HEK293 (cell line): ENCODE measurements at regions not wholly inside any gene's neighbourhood (a gene's known extent, or its start where the extent isn't known, plus 50 kb on each side); places are given as distances from the start of the nearest gene placed in this dataset.

Source experiments
- CTCF ChIA-PET: fragments of 350-600 bp; formaldehyde crosslinking; extraction: SDS; loops from one replicate; lab custom pipeline; 2021; ENCODE audit warnings: antibody characterized with exemption; lab: Yijun Ruan, JAX
- POLR2A ChIA-PET: fragments of 300-600 bp; formaldehyde crosslinking; extraction: SDS; loops from one replicate; lab custom pipeline; 2020; ENCODE audit warnings: antibody characterized with exemption, inconsistent platforms; lab: Yijun Ruan, JAX
- H3K27ac ChIP-seq: fragments of 200-500 bp; sonication (Bioruptor generic); 2 replicates; pipeline ENCODE4 v1.5.1; 2014; ENCODE audit warnings: low read depth, low read length, control low read depth, inconsistent platforms; ENCODE audit errors: extremely low read depth
- H3K36me3 ChIP-seq, 2 experiments: fragments of 200-500 bp in 1 of 2; sonication (Bioruptor generic) in 1 of 2; 1 replicate in 1 of 2; 2 replicates in 1 of 2; pipeline ENCODE4 v1.5.1; 2014 to 2017; ENCODE audit warnings: inconsistent platforms in 2 of 2, low read length in 2 of 2; ENCODE audit not compliant: control insufficient read depth in 2 of 2, insufficient read depth in 1 of 2
- H3K4me1 ChIP-seq: fragments of 200-500 bp; sonication (Bioruptor generic); 2 replicates; pipeline ENCODE4 v1.5.1; 2014; ENCODE audit warnings: mild to moderate bottlenecking, low read length, inconsistent platforms; ENCODE audit not compliant: control insufficient read depth, insufficient read depth
- H3K4me3 ChIP-seq: 2 replicates; pipeline ENCODE4 v1.5.1; 2011; ENCODE audit warnings: low read depth, mild to moderate bottlenecking, control low read depth, low read length, moderate library complexity
- H3K9me3 ChIP-seq: fragments of 200-500 bp; sonication (Bioruptor generic); 2 replicates; pipeline ENCODE4 v1.5.1; 2014; ENCODE audit warnings: low read depth, low read length, inconsistent platforms; ENCODE audit not compliant: control insufficient read depth, insufficient read depth
- KLF1 ChIP-seq: fragments of 450-650 bp; formaldehyde crosslinking; IDR thresholded peaks from 2 replicates; pipeline ENCODE4 v1.5.1; 2016; ENCODE audit warnings: missing biosample characterization, missing genetic modification characterization
- PATZ1 ChIP-seq: fragments of 450-650 bp; formaldehyde crosslinking; IDR thresholded peaks from 2 replicates; pipeline ENCODE4 v1.5.1; 2016; ENCODE audit warnings: missing biosample characterization, missing genetic modification characterization
- RBAK ChIP-seq: fragments of 450-650 bp; formaldehyde crosslinking; IDR thresholded peaks from 2 replicates; pipeline ENCODE4 v1.5.1; 2016; ENCODE audit warnings: missing biosample characterization, missing genetic modification characterization
- ZBTB10 ChIP-seq: fragments of 450-650 bp; formaldehyde crosslinking; IDR thresholded peaks from 2 replicates; pipeline ENCODE4 v1.5.1; 2016; ENCODE audit warnings: missing biosample characterization, missing genetic modification characterization
- ZBTB48 ChIP-seq: fragments of 450-650 bp; formaldehyde crosslinking; IDR thresholded peaks from 2 replicates; pipeline ENCODE4 v1.5.1; 2016; ENCODE audit warnings: missing biosample characterization, missing genetic modification characterization
- ZBTB7A ChIP-seq: fragments of 450-650 bp; formaldehyde crosslinking; IDR thresholded peaks from 2 replicates; pipeline ENCODE4 v1.5.1; 2016; ENCODE audit warnings: low read depth, missing biosample characterization, missing genetic modification characterization
- ZFP3 ChIP-seq: fragments of 450-650 bp; formaldehyde crosslinking; IDR thresholded peaks from 2 replicates; pipeline ENCODE4 v1.5.1; 2016; ENCODE audit warnings: low read depth, missing biosample characterization, missing genetic modification characterization
- ZNF175 ChIP-seq: fragments of 450-650 bp; formaldehyde crosslinking; IDR thresholded peaks from 2 replicates; pipeline ENCODE4 v1.5.1; 2016; ENCODE audit warnings: missing biosample characterization, missing genetic modification characterization
- ZNF274 ChIP-seq, 2 experiments: fragments of 200-500 bp in 1 of 2; fragments of 450-650 bp in 1 of 2; sonication (Bioruptor generic) in 1 of 2; formaldehyde crosslinking in 1 of 2; IDR thresholded peaks; 2 replicates each; pipeline versions ENCODE4 v1.5.1 to v1.6.1; 2014 to 2016; ENCODE audit warnings: borderline replicate concordance in 1 of 2, inconsistent platforms in 1 of 2, low read length in 1 of 2, missing biosample characterization in 1 of 2, missing genetic modification characterization in 1 of 2
- ZNF518A ChIP-seq: fragments of 450-650 bp; formaldehyde crosslinking; conservative IDR thresholded peaks from 2 replicates; pipeline ENCODE4 v1.5.1; 2016; ENCODE audit warnings: low read depth, missing biosample characterization, missing genetic modification characterization
- ZNF521 ChIP-seq: fragments of 450-650 bp; formaldehyde crosslinking; IDR thresholded peaks from 2 replicates; pipeline ENCODE4 v1.5.1; 2017; ENCODE audit warnings: missing biosample characterization, mild to moderate bottlenecking, missing genetic modification characterization
- ZNF677 ChIP-seq: fragments of 450-650 bp; IDR thresholded peaks from 2 replicates; pipeline ENCODE4 v1.5.0; 2018; ENCODE audit warnings: missing biosample characterization, mild to moderate bottlenecking, missing genetic modification characterization, moderate library complexity
- ZNF692 ChIP-seq: fragments of 450-650 bp; formaldehyde crosslinking; IDR thresholded peaks from 2 replicates; pipeline ENCODE4 v1.5.1; 2016; ENCODE audit warnings: missing biosample characterization, missing genetic modification characterization
- ZNF777 ChIP-seq: fragments of 450-650 bp; formaldehyde crosslinking; IDR thresholded peaks from 2 replicates; pipeline ENCODE4 v1.5.1; 2017; ENCODE audit warnings: missing biosample characterization, missing genetic modification characterization, borderline replicate concordance

DNA sequence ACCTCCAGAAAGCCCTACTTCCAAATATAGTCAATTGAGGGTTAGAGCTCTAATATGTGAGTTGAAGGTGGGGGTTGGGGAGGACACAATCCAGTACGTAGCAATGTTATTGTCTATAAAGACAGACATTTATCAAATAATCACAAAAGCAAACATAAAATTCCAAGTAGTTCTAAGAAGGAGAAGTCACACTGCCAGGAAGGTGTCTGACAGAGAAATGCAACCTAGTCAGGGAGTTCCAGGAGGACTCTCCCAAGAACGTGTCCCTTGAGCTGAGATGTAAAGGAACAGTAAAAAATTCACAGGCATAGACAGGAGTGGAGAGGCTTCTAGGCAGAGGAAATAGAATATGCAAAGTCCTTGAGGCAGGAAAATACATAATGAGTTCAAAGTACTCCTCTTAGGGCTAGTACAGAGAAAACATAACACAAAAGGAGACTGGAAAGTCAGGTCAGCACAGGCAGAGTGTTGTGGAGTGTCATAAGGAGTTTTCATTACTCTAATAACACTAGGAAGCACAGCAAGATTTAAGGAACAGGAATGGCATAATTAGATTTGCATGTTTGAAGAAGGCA, 277.6 kb upstream of the STT3B start (continued):
- TF ChIP-seq RBAK: no peak
- TF ChIP-seq ZFP3 (tag by site-specific recombination): no peak
- no peak for TF ChIP-seq ZNF692 (tag by site-specific recombination)
- no peak for TF ChIP-seq ZNF175
- TF ChIP-seq ZNF518A (tag by site-specific recombination): no peak
- TF ChIP-seq ZNF521 (tag by site-specific recombination): no peak
- no peak for TF ChIP-seq PATZ1
- TF ChIP-seq ZBTB7A (tag by site-specific recombination): no peak
- TF ChIP-seq ZNF274 (IDR thresholded peaks at IDR 0.05; ENCODE audit: low read length): no peak
- TF ChIP-seq ZNF274 (tag by site-specific recombination; IDR thresholded peaks at IDR 0.05; ENCODE audit: borderline replicate concordance): no peak
- TF ChIP-seq ZNF677 (tag by site-specific recombination): no peak

GRCh38 chr3:31262201-31262600, 270.5 kb upstream of the STT3B start:
- ChIA-PET CTCF (no interaction called here), POLR2A (no interaction called here)
- Histone ChIP-seq H3K9me3 (no peaks in the 10 kb centered on the region), H3K27ac (no peak overlapping the region), H3K4me3 (no peak overlapping the region), H3K4me1 (no peaks in the 10 kb centered on the region), H3K36me3 (no peaks in the 10 kb centered on the region)
- TF ChIP-seq KLF1 (tag by site-specific recombination) (no peak), ZNF777 (tag by site-specific recombination) (no peak), ZBTB48 (tag by site-specific recombination) (no peak), ZBTB10 (no peak)
